ENCODE measurements at regions not wholly inside any gene's neighbourhood (a gene's known extent, or its start where the extent isn't known, plus 50 kb on each side); places are given as distances from the start of the nearest gene placed in this dataset.

- no peak for FAIRE-seq
- TF ChIP-seq, protein P1, sequence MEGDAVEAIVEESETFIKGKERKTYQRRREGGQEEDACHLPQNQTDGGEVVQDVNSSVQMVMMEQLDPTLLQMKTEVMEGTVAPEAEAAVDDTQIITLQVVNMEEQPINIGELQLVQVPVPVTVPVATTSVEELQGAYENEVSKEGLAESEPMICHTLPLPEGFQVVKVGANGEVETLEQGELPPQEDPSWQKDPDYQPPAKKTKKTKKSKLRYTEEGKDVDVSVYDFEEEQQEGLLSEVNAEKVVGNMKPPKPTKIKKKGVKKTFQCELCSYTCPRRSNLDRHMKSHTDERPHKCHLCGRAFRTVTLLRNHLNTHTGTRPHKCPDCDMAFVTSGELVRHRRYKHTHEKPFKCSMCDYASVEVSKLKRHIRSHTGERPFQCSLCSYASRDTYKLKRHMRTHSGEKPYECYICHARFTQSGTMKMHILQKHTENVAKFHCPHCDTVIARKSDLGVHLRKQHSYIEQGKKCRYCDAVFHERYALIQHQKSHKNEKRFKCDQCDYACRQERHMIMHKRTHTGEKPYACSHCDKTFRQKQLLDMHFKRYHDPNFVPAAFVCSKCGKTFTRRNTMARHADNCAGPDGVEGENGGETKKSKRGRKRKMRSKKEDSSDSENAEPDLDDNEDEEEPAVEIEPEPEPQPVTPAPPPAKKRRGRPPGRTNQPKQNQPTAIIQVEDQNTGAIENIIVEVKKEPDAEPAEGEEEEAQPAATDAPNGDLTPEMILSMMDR (IDR thresholded peaks at IDR 0.05; ENCODE audit: insufficient read depth, missing control alignments): no peak
Observed at GRCh38 chr13:33752094-33752493, 65.9 kb upstream of the RFC3 start.

GRCh38 chr13:33752597-33752996 is 65.4 kb upstream of the RFC3 start:
- TF ChIP-seq, protein P1 (IDR thresholded peaks at IDR 0.05; ENCODE audit: insufficient read depth, missing control alignments): no peak
- DNase-seq (ENCODE audit: insufficient read length, low spot score): no peak
- no peak for FAIRE-seq

More at GRCh38 chr13:33752094-33752493, 65.9 kb upstream of the RFC3 start:
- DNase-seq (ENCODE audit: insufficient read length, low spot score): no peak

DNA sequence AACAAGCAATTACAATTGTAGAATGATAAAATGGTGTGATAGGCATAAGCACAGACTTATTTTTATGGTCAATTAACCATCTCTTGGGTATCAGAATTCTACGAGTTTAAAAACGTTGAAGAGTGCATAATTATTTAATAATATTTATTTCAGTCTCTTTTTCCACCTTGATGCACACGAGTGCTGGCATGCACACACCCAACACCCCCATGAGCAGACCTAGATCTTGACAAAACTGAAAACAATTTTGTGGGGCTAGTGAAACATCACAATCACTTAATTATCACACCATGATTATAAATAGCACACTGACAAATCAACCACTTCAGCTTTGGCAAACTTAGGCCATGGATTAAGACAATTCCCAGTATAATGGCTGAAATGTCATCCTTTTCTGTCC is 61.0 kb upstream of the RFC3 start:
- FAIRE-seq (no peak), DNase-seq (ENCODE audit: insufficient read length, low spot score) (no peak)
- TF ChIP-seq, protein P1 (IDR thresholded peaks at IDR 0.05; ENCODE audit: insufficient read depth, missing control alignments): no peak

DNA sequence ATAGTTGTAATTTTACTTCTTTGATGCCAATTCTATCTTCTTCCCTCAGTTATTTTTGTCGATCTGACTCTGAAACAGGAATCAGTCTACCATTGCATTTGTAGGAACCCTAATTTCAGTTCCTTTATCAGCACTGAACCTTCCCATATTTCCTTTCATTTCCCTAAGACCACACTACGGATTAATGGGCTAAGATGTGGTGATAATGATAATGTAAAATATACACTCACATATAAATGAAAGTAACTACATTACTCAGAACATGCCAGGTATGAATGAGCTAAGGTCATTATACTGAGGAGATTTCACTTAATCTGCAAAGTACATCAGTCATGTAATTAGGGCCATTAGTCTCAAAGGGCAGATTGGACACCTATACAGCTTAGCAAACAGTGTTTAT is 60.2 kb upstream of the RFC3 start:
- FAIRE-seq (no peak), DNase-seq (ENCODE audit: insufficient read length, low spot score) (no peak)
- TF ChIP-seq, protein P1 (IDR thresholded peaks at IDR 0.05; ENCODE audit: insufficient read depth, missing control alignments): no peak

GRCh38 chr13:33758113-33758512 is 59.8 kb upstream of the RFC3 start:
- FAIRE-seq (no peak), DNase-seq (ENCODE audit: insufficient read length, low spot score) (no peak)
- TF ChIP-seq, protein P1 (IDR thresholded peaks at IDR 0.05; ENCODE audit: insufficient read depth, missing control alignments): no peak

DNA sequence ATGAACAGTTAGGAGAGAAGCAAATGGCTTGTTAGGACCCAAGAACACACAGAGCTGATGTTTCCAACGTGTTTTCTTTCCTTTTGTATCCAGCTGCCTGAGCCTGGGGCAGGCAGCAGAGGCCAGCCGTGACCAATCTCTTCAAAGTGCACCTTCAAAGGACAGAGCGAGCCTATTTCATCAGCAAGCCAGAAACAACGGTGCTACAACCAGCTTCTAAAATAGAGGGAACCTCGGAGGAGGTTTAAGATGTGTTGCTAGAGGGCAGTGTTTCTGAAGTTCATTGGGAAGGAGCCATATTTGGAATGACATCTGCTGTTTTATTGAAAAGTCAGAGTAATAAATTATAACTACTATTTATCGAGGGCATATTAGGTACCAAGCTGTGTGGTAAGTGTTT is 56.2 kb upstream of the RFC3 start:
- DNase-seq (ENCODE audit: insufficient read length, low spot score) (no peak), FAIRE-seq (no peak)
- TF ChIP-seq, protein P1 (IDR thresholded peaks at IDR 0.05; ENCODE audit: insufficient read depth, missing control alignments): no peak

GRCh38 chr13:33763021-33763420 is 54.9 kb upstream of the RFC3 start:
- DNase-seq (ENCODE audit: insufficient read length, low spot score): no peak
- TF ChIP-seq, protein P1 (IDR thresholded peaks at IDR 0.05; ENCODE audit: insufficient read depth, missing control alignments): no peak
- no peak for FAIRE-seq

All from D721Med (cell line).